ENCODE measurements at regions not wholly inside any gene's neighbourhood (a gene's known extent, or its start where the extent isn't known, plus 50 kb on each side); places are given as distances from the start of the nearest gene placed in this dataset.

DNA sequence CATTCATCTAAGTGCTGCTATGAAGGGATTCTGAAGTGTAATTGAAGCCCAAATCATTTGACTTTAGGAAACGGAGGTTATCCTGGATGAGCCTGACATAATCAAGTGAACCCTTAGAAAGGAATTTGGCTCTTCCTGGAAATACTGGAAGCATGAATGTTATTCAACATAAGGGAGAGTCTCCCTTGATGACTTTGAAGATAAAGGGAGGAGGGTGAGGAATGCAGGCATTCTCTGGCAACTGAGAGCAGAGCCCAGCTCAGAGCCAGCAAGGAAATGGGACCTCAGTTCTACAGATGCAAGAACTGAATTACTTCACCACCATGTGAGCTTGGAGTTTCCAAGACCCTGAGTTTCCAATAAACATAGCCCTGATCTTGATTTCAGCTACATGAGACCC, 168.2 kb downstream of the DLL1 start:
- Histone ChIP-seq H3K4me3 (ENCODE audit: low read depth, low read length) (no peak overlapping the region), H3K4me1 (ENCODE audit: insufficient read depth) (no peaks in the 10 kb centered on the region), H3K27ac (ENCODE audit: low read depth) (no peak overlapping the region), H3K36me3 (ENCODE audit: insufficient read depth) (no peaks in the 10 kb centered on the region)
- DNase-seq (ENCODE audit: extremely low spot score) = no peak
- 41% methylated on average over 1 of the region's 1 CpG for WGBS

GRCh38 chr6:170117111-170117972, 173.5 kb downstream of the DLL1 start:
- Histone ChIP-seq H3K4me1 (ENCODE audit: insufficient read depth) (no peaks in the 10 kb centered on the region), H3K27ac (ENCODE audit: low read depth) (no peak overlapping the region), H3K4me3 (ENCODE audit: low read depth, low read length) (no peak overlapping the region), H3K36me3 (ENCODE audit: insufficient read depth) (no peaks in the 10 kb centered on the region)
- no peak for DNase-seq (ENCODE audit: extremely low spot score)
- WGBS = 86% methylated on average over 21 of the region's 21 CpGs

DNA sequence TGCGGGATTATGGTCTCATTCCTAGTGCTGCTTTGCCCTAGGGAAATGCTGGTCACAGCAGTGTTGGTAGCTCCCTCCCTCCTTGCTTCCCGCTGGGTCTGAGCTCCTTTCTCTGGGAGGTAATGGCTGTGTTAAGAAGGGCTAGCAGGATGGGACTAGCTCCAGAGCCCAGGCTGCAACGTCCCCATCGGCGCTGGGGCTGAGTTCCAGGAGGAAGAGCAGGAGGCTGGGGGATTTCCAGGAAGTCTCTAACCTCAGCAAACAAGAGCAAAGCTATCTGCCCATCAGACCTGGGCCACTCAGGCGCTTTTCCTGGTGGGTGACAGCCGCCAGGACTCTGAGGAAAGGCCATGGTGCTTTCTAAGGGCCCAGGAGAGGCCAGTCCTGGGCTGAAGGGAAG, 174.2 kb downstream of the DLL1 start:
- H3K27ac ChIP-seq (ENCODE audit: low read depth) = no peak overlapping the region
- H3K36me3 ChIP-seq (ENCODE audit: insufficient read depth) = no peaks in the 10 kb centered on the region
- WGBS = 56% methylated on average over 7 of the region's 7 CpGs
- H3K4me3 ChIP-seq (ENCODE audit: low read depth, low read length) = no peak overlapping the region
- no peaks in the 10 kb centered on the region for H3K4me1 ChIP-seq (ENCODE audit: insufficient read depth)
- no peak for DNase-seq (ENCODE audit: extremely low spot score)

DNA sequence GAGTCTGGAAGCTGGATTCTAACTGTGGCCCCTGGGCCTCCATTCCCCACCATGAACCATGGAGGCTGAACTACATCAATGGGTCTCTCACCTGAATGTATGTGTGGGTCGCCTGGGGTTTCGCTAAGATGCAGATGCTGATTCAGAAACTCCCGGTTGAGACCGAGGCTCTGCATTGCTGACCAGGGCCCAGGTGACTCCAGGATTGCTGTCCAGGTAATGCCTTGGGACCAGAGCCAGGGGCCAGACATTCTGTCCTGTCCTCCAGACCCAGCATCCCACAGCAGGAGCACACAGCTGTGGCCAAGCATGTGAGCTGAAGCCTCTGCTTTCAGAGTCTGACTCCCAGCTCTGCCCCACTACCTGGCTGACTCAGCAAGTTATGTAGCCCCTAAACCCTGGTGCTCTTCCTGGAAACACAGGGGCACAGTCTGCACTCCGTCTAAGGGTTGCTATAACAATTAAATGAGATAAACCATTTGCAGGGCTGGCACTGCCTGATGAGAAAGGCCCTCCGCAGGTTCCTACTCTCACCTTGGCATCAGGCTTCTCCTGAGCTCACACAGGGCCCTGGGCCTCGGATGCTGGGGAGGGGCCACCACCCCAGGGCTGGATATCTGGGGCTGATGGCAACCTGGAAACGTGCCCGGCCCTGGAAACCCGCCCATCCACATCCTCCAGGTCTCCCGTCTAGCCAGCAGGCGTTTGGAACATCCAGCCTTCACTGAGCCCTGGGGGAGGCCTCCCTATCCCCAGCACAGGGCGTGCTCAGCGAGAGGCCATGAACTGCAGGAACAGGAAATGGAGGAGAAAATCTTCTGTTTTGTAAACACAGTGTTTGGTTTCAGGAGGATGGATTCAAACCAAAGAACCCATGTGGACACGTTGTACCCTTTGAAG, 175.7 kb downstream of the DLL1 start:
- no peak overlapping the region for H3K4me3 ChIP-seq (ENCODE audit: low read depth, low read length)
- 55% methylated on average over 15 of the region's 15 CpGs for WGBS
- H3K36me3 ChIP-seq (ENCODE audit: insufficient read depth) = no peaks in the 10 kb centered on the region
- DNase-seq (ENCODE audit: extremely low spot score) = no peak
- H3K27ac ChIP-seq (ENCODE audit: low read depth) = peak overlapping the region; percentile 27
- H3K4me1 ChIP-seq (ENCODE audit: insufficient read depth) = no peaks in the 10 kb centered on the region

- no peaks in the 10 kb centered on the region for H3K4me1 ChIP-seq (ENCODE audit: insufficient read depth)
- 90% methylated on average over 9 of the region's 9 CpGs for WGBS
- H3K27ac ChIP-seq (ENCODE audit: low read depth) = no peak overlapping the region
- no peak overlapping the region for H3K4me3 ChIP-seq (ENCODE audit: low read depth, low read length)
- DNase-seq (ENCODE audit: extremely low spot score) = no peak
- H3K36me3 ChIP-seq (ENCODE audit: insufficient read depth) = no peaks in the 10 kb centered on the region
These were observed 176.5 kb downstream of the DLL1 start for GRCh38 chr6:170114187-170114945.

GRCh38 chr6:170113141-170113540, 177.7 kb downstream of the DLL1 start:
- H3K36me3 ChIP-seq (ENCODE audit: insufficient read depth) = no peaks in the 10 kb centered on the region
- no peak for DNase-seq (ENCODE audit: extremely low spot score)
- no peak overlapping the region for H3K4me3 ChIP-seq (ENCODE audit: low read depth, low read length)
- H3K4me1 ChIP-seq (ENCODE audit: insufficient read depth) = no peaks in the 10 kb centered on the region
- 95% methylated on average over 3 of the region's 3 CpGs for WGBS
- H3K27ac ChIP-seq (ENCODE audit: low read depth) = no peak overlapping the region

DNA sequence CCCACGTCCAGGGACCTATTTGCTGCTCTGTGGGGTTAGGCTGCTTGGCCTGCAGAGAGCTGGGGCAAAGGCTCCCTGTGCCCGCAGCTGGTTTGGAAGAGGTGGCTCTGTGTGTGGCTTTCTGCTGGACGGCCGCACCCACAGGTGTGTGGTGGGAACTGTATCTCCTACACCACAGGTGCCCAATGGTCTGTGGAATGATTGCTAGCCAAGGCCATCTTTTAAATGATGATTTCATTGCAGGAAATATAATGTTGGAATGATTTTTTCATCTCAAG, 178.4 kb downstream of the DLL1 start:
- WGBS = 97% methylated on average over 4 of the region's 4 CpGs
- H3K4me1 ChIP-seq (ENCODE audit: insufficient read depth) = no peaks in the 10 kb centered on the region
- no peak for DNase-seq (ENCODE audit: extremely low spot score)
- H3K4me3 ChIP-seq (ENCODE audit: low read depth, low read length) = no peak overlapping the region
- H3K36me3 ChIP-seq (ENCODE audit: insufficient read depth) = no peaks in the 10 kb centered on the region
- H3K27ac ChIP-seq (ENCODE audit: low read depth) = no peak overlapping the region

GRCh38 chr6:170111816-170112582, 178.9 kb downstream of the DLL1 start:
- no peak overlapping the region for H3K27ac ChIP-seq (ENCODE audit: low read depth)

DNA sequence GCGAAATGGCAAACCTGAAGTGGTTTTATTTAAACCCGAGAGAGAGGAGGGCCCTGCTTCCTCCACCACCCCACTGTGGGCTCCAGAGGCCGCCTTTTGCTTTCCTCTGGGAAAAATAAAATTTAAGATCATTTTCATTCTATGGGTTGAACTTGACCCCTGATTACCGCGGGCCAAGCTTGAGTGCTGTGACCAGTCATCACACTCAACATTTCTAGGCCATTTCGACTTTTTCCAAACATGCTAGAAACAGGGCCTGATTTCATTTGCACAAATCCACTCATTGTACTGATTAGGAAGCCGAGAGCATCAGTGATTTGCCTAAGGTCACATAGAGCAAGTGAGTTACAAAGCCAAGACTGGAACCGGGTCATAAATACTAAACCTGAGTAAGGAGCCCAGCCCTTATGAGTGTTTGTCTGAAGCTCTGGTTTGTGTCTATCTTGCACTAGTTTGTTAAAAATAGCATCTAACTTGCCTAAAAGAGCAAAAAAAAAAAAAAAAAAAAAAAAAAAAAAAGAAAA, 179.7 kb downstream of the DLL1 start:
- no peaks in the 10 kb centered on the region for H3K36me3 ChIP-seq (ENCODE audit: insufficient read depth)
- 83% methylated on average over 8 of the region's 8 CpGs for WGBS
- DNase-seq (ENCODE audit: extremely low spot score) = no peak
- H3K4me1 ChIP-seq (ENCODE audit: insufficient read depth) = no peaks in the 10 kb centered on the region
- no peak overlapping the region for H3K4me3 ChIP-seq (ENCODE audit: low read depth, low read length)
- H3K27ac ChIP-seq (ENCODE audit: low read depth) = no peak overlapping the region

More at GRCh38 chr6:170111816-170112582, 178.9 kb downstream of the DLL1 start:
- 80% methylated on average over 19 of the region's 19 CpGs for WGBS
- Histone ChIP-seq H3K4me1 (ENCODE audit: insufficient read depth) (no peaks in the 10 kb centered on the region), H3K36me3 (ENCODE audit: insufficient read depth) (no peaks in the 10 kb centered on the region), H3K4me3 (ENCODE audit: low read depth, low read length) (no peak overlapping the region)
- DNase-seq (ENCODE audit: extremely low spot score) = no peak

GRCh38 chr6:170110201-170111140, 180.4 kb downstream of the DLL1 start:
- no peaks in the 10 kb centered on the region for H3K36me3 ChIP-seq (ENCODE audit: insufficient read depth)
- WGBS = 86% methylated on average over 44 of the region's 44 CpGs
- no peaks in the 10 kb centered on the region for H3K4me1 ChIP-seq (ENCODE audit: insufficient read depth)
- DNase-seq (ENCODE audit: extremely low spot score) = no peak
- H3K27ac ChIP-seq (ENCODE audit: low read depth) = no peak overlapping the region
- no peak overlapping the region for H3K4me3 ChIP-seq (ENCODE audit: low read depth, low read length)

- 89% methylated on average over 15 of the region's 15 CpGs for WGBS
- no peak for DNase-seq (ENCODE audit: extremely low spot score)
- no peak overlapping the region for H3K27ac ChIP-seq (ENCODE audit: low read depth)
- H3K36me3 ChIP-seq (ENCODE audit: insufficient read depth) = no peaks in the 10 kb centered on the region
- no peak overlapping the region for H3K4me3 ChIP-seq (ENCODE audit: low read depth, low read length)
- H3K4me1 ChIP-seq (ENCODE audit: insufficient read depth) = no peaks in the 10 kb centered on the region
These were observed 181.8 kb downstream of the DLL1 start for GRCh38 chr6:170108890-170109587.

GRCh38 chr6:170108456-170108855, 182.4 kb downstream of the DLL1 start:
- H3K27ac ChIP-seq (ENCODE audit: low read depth) = no peak overlapping the region
- H3K36me3 ChIP-seq (ENCODE audit: insufficient read depth) = no peaks in the 10 kb centered on the region
- no peak for DNase-seq (ENCODE audit: extremely low spot score)
- H3K4me3 ChIP-seq (ENCODE audit: low read depth, low read length) = no peak overlapping the region
- H3K4me1 ChIP-seq (ENCODE audit: insufficient read depth) = no peaks in the 10 kb centered on the region
- 85% methylated on average over 9 of the region's 9 CpGs for WGBS

All from urinary bladder (tissue), 3 donors.